ENCODE measurements at regions not wholly inside any gene's neighbourhood (a gene's known extent, or its start where the extent isn't known, plus 50 kb on each side); places are given as distances from the start of the nearest gene placed in this dataset.

DNA sequence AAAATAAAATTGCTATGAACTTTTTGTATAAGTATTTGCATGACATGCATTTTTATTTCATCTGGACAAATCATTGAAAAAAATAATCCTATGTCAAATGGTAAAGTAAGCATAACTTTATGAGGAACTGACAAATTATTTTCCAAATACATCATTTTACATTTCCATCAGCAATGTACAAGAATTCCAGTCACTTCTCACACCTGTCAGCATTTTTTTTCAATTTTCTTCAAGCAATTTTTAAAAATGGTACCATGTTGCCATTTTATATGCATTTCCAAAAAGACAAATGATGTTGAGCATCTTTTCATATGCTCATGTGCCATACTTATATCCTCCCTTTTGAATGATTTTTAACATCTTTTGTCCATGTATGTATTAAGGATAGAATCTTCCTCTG is 961.7 kb upstream of the PIK3C3 start:
- no peak overlapping the region for H2BK120ac ChIP-seq (replicated peaks; ENCODE audit: low read depth, low read length)
- ChIA-PET CTCF (ENCODE audit: partially characterized antibody) (interaction anchor here (0.5 kb wide), 1 partner anchor 10 kb away, joined by 3 read pairs; no protein-coding TSS in a partner anchor), POLR2A (ENCODE audit: partially characterized antibody) (no interaction called here)
- no peak overlapping the region for H4K91ac ChIP-seq (replicated peaks; ENCODE audit: insufficient read length, low read length)
- no peak overlapping the region for H3K18ac ChIP-seq (ENCODE audit: extremely low read depth, low read length)
- no peaks in the 10 kb centered on the region for H3K27me3 ChIP-seq (replicated peaks in 1 of 4; ENCODE audit: control insufficient read depth in 3 of 4, extremely low read depth in 1 of 4, insufficient read depth in 3 of 4, low read length in 3 of 4)
- H4K8ac ChIP-seq (ENCODE audit: extremely low read depth, insufficient read depth, low read length) = no peak overlapping the region
- H3K14ac ChIP-seq (ENCODE audit: insufficient read length) = no peak overlapping the region
- H4K5ac ChIP-seq (ENCODE audit: insufficient read length, low read depth, low read length) = no peak overlapping the region
- no peak overlapping the region for H2BK20ac ChIP-seq (ENCODE audit: low read length)
- H3K79me2 ChIP-seq (ENCODE audit: control insufficient read depth in 1 of 2, insufficient read depth in 2 of 2, low read length in 2 of 2) = no peaks in the 10 kb centered on the region
- no peak for DNase-seq (ENCODE audit: low read depth in 1 of 2, low spot score in 2 of 2)
- no peak overlapping the region for H2BK15ac ChIP-seq (ENCODE audit: low read length)
- H2BK12ac ChIP-seq (ENCODE audit: low read depth, low read length) = no peak overlapping the region
- H2AK5ac ChIP-seq (ENCODE audit: low read depth, low read length) = no peak overlapping the region
- FAIRE-seq = no peak
- no peak overlapping the region for H3K23ac ChIP-seq (ENCODE audit: insufficient read length)
- H3K79me1 ChIP-seq (ENCODE audit: low read depth, low read length) = no peaks in the 10 kb centered on the region
- no peaks in the 10 kb centered on the region for H3K4me1 ChIP-seq (replicated peaks in 1 of 4; ENCODE audit: control insufficient read depth in 3 of 4, insufficient read depth in 4 of 4, low read length in 3 of 4)
- H3K56ac ChIP-seq (replicated peaks; ENCODE audit: insufficient read length, low read depth, low read length) = no peak overlapping the region
- no peak overlapping the region for H3K9ac ChIP-seq (replicated peaks in 1 of 4; ENCODE audit: extremely low read depth in 1 of 4, low read depth in 3 of 4, low read length in 3 of 4)
- H3K4ac ChIP-seq (replicated peaks; ENCODE audit: insufficient read length, low read depth, low read length) = no peak overlapping the region
- no peak overlapping the region for H3K4me3 ChIP-seq (ENCODE audit: extremely low read depth in 1 of 4, insufficient read depth in 2 of 4, low read depth in 3 of 4, low read length in 4 of 4)
- no peak overlapping the region for H3K27ac ChIP-seq (ENCODE audit: low read depth, low read length)
- H3K9me3 ChIP-seq (ENCODE audit: insufficient read depth in 2 of 2, low read depth in 1 of 2, low read length in 1 of 2) = no peaks in the 10 kb centered on the region
- no peak overlapping the region for H2BK5ac ChIP-seq (ENCODE audit: low read depth, low read length)
- no peak overlapping the region for H3K4me2 ChIP-seq (ENCODE audit: insufficient read depth in 1 of 2, low read depth in 2 of 2, low read length in 2 of 2)
- H4K20me1 ChIP-seq (replicated peaks in 1 of 2; ENCODE audit: control insufficient read depth in 1 of 2, insufficient read depth in 2 of 2, low read length in 2 of 2) = no peaks in the 10 kb centered on the region
- no peak overlapping the region for H2AFZ ChIP-seq (ENCODE audit: low read length)
- H3K36me3 ChIP-seq (ENCODE audit: control insufficient read depth in 2 of 4, insufficient read depth in 4 of 4, low read length in 3 of 4) = no peaks in the 10 kb centered on the region; a peak in 1 of 8 replicates
- H3K23me2 ChIP-seq (ENCODE audit: low read depth, low read length) = no peaks in the 10 kb centered on the region
- TF ChIP-seq ATF3 (IDR thresholded peaks at IDR 0.05; ENCODE audit: insufficient read depth, low read depth, low read length) = no peak
- TF ChIP-seq, protein P1, sequence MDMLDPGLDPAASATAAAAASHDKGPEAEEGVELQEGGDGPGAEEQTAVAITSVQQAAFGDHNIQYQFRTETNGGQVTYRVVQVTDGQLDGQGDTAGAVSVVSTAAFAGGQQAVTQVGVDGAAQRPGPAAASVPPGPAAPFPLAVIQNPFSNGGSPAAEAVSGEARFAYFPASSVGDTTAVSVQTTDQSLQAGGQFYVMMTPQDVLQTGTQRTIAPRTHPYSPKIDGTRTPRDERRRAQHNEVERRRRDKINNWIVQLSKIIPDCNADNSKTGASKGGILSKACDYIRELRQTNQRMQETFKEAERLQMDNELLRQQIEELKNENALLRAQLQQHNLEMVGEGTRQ (IDR thresholded peaks at IDR 0.05; ENCODE audit: low read length) = no peak
- TF ChIP-seq BRCA1 (IDR thresholded peaks at IDR 0.05; ENCODE audit: low read depth, low read length) = no peak
- TF ChIP-seq CREB1 (IDR thresholded peaks at IDR 0.05) = no peak
- no peak for TF ChIP-seq HDAC2 (IDR thresholded peaks at IDR 0.05; ENCODE audit: borderline replicate concordance in 1 of 2, low read depth in 2 of 2, low read length in 2 of 2)
- no peak for TF ChIP-seq KDM5A (IDR thresholded peaks at IDR 0.05; ENCODE audit: low read length)
- TF ChIP-seq GABPA (IDR thresholded peaks at IDR 0.05; ENCODE audit: borderline replicate concordance, insufficient read depth, low read length) = no peak
- no peak for TF ChIP-seq PHF8 (conservative IDR thresholded peaks at IDR 0.05; ENCODE audit: low read depth, low read length)
- TF ChIP-seq SIRT6 (IDR thresholded peaks at IDR 0.05; ENCODE audit: low read length) = no peak
- no peak for TF ChIP-seq SP4 (IDR thresholded peaks at IDR 0.05; ENCODE audit: low read length)

Data from H1 (cell line).